Suprapubic skin (tissue), 4 donors: ENCODE measurements at regions not wholly inside any gene's neighbourhood (a gene's known extent, or its start where the extent isn't known, plus 50 kb on each side); places are given as distances from the start of the nearest gene placed in this dataset.

ENCODE experiments used
- DNase-seq, 2 donors: peaks; one replicate each; pipeline ENCODE4 v3.0.0-alpha.2; 2019; ENCODE audit warnings: low spot score in 2 of 2
- H3K27ac ChIP-seq: fragments of 200-600 bp; sonication (generic); one replicate; pipeline ENCODE4 v1.5.1; 2019
- H3K27me3 ChIP-seq: fragments of 200-600 bp; sonication (generic); one replicate; pipeline ENCODE4 v1.5.1; 2019
- H3K36me3 ChIP-seq: fragments of 200-600 bp; sonication (generic); one replicate; pipeline ENCODE4 v1.5.1; 2019
- H3K4me1 ChIP-seq: fragments of 200-600 bp; sonication (generic); one replicate; pipeline ENCODE4 v1.5.1; 2019
- H3K4me3 ChIP-seq: fragments of 200-600 bp; sonication (generic); one replicate; pipeline ENCODE4 v1.5.1; 2019; ENCODE audit warnings: mild to moderate bottlenecking
- H3K9me3 ChIP-seq: fragments of 200-600 bp; sonication (generic); one replicate; pipeline ENCODE4 v1.5.1; 2019
- CTCF ChIP-seq, 2 donors: fragments of 200-600 bp in 1 of 2; fragments of 450-650 bp in 1 of 2; sonication (generic) in 1 of 2; IDR thresholded peaks; one replicate each; pipeline ENCODE4 v1.5.1; 2016 to 2019; ENCODE audit warnings: antibody characterized with exemption in 2 of 2, mild to moderate bottlenecking in 1 of 2, moderate library complexity in 1 of 2
- EP300 ChIP-seq: sonication (generic); formaldehyde crosslinking; IDR thresholded peaks from one replicate; pipeline ENCODE4 v1.6.1; 2017; ENCODE audit warnings: antibody characterized with exemption
- POLR2A ChIP-seq, 2 donors: fragments of 450-650 bp; IDR thresholded peaks; one replicate each; pipeline ENCODE4 v1.6.1; 2017; ENCODE audit warnings: antibody characterized with exemption in 2 of 2, mild to moderate bottlenecking in 2 of 2, moderate library complexity in 2 of 2
- POLR2AphosphoS5 ChIP-seq, 3 donors: sonication (generic); formaldehyde crosslinking; IDR thresholded peaks; one replicate each; pipeline ENCODE4 v1.6.1; 2017; ENCODE audit warnings: antibody characterized with exemption in 3 of 3
- WGBS: methylation state at CpG from one replicate; pipeline ENCODE4 v1.1.5; 2018; 5-methylcytosine and 5-hydroxymethylcytosine counted together

GRCh38 chr1:188930382-188930781, 1547.3 kb downstream of the BRINP3 start:
- no peaks in the 10 kb centered on the region for H3K36me3 ChIP-seq
- H3K9me3 ChIP-seq: no peaks in the 10 kb centered on the region
- no peaks in the 10 kb centered on the region for H3K27me3 ChIP-seq
- WGBS: 81% methylated on average over 3 of the region's 3 CpGs
- no peak overlapping the region for H3K27ac ChIP-seq
- H3K4me1 ChIP-seq: no peaks in the 10 kb centered on the region
- H3K4me3 ChIP-seq: no peak overlapping the region
- no peak for DNase-seq
- TF ChIP-seq CTCF (IDR thresholded peaks at IDR 0.05) (no peak), POLR2AphosphoS5 (IDR thresholded peaks at IDR 0.05) (no peak), EP300 (no peak), POLR2A (IDR thresholded peaks at IDR 0.05) (no peak)

GRCh38 chr1:188931506-188931905, 1546.2 kb downstream of the BRINP3 start:
- H3K4me1 ChIP-seq: no peaks in the 10 kb centered on the region
- no peak for TF ChIP-seq CTCF (IDR thresholded peaks at IDR 0.05)
- no peak for TF ChIP-seq EP300
- DNase-seq: no peak
- no peak overlapping the region for H3K4me3 ChIP-seq
- H3K36me3 ChIP-seq: no peaks in the 10 kb centered on the region
- H3K27me3 ChIP-seq: no peaks in the 10 kb centered on the region
- H3K27ac ChIP-seq: no peak overlapping the region
- WGBS: 35% methylated on average over 1 of the region's 1 CpG
- H3K9me3 ChIP-seq: no peaks in the 10 kb centered on the region

- WGBS: 43% methylated on average over 4 of the region's 4 CpGs
- DNase-seq: no peak
Observed at GRCh38 chr1:188937965-188938551, 1539.6 kb downstream of the BRINP3 start.

GRCh38 chr1:188941986-188942385, 1535.7 kb downstream of the BRINP3 start:
- no peak for TF ChIP-seq EP300
- TF ChIP-seq CTCF (IDR thresholded peaks at IDR 0.05): no peak
- TF ChIP-seq POLR2A (IDR thresholded peaks at IDR 0.05): no peak
- no peak for TF ChIP-seq POLR2AphosphoS5 (IDR thresholded peaks at IDR 0.05)
- H3K27ac ChIP-seq: no peak overlapping the region
- H3K4me3 ChIP-seq: no peak overlapping the region
- H3K4me1 ChIP-seq: no peaks in the 10 kb centered on the region
- no peaks in the 10 kb centered on the region for H3K36me3 ChIP-seq
- DNase-seq: no peak
- H3K9me3 ChIP-seq: no peaks in the 10 kb centered on the region
- H3K27me3 ChIP-seq: no peaks in the 10 kb centered on the region
- 75% methylated on average over 2 of the region's 2 CpGs for WGBS

More at GRCh38 chr1:188937965-188938551, 1539.6 kb downstream of the BRINP3 start:
- no peak overlapping the region for H3K27ac ChIP-seq
- H3K27me3 ChIP-seq: no peaks in the 10 kb centered on the region
- no peaks in the 10 kb centered on the region for H3K36me3 ChIP-seq
- H3K4me3 ChIP-seq: no peak overlapping the region
- H3K4me1 ChIP-seq: no peaks in the 10 kb centered on the region
- no peak for TF ChIP-seq CTCF (IDR thresholded peaks at IDR 0.05)
- no peak for TF ChIP-seq POLR2A (IDR thresholded peaks at IDR 0.05)
- no peak for TF ChIP-seq EP300
- no peak for TF ChIP-seq POLR2AphosphoS5 (IDR thresholded peaks at IDR 0.05)
- no peaks in the 10 kb centered on the region for H3K9me3 ChIP-seq

- Histone ChIP-seq H3K27ac (no peak overlapping the region), H3K4me3 (no peak overlapping the region), H3K4me1 (no peaks in the 10 kb centered on the region), H3K9me3 (no peaks in the 10 kb centered on the region), H3K27me3 (no peaks in the 10 kb centered on the region), H3K36me3 (no peaks in the 10 kb centered on the region)
- TF ChIP-seq CTCF (IDR thresholded peaks at IDR 0.05) (no peak), POLR2A (IDR thresholded peaks at IDR 0.05) (no peak), POLR2AphosphoS5 (IDR thresholded peaks at IDR 0.05) (no peak), EP300 (no peak)
- no peak for DNase-seq
Observed at GRCh38 chr1:188949701-188950100, 1528.0 kb downstream of the BRINP3 start.
